Mucosa of rectum (tissue), 2 donors: ENCODE measurements at regions not wholly inside any gene's neighbourhood (a gene's known extent, or its start where the extent isn't known, plus 50 kb on each side); places are given as distances from the start of the nearest gene placed in this dataset.

Source experiments
- H3K27ac ChIP-seq, 2 donors: one replicate each; pipeline ENCODE4 v1.7.0; 2013; ENCODE audit warnings: inconsistent platforms in 2 of 2, low read depth in 2 of 2, low read length in 2 of 2
- H3K27me3 ChIP-seq, 2 donors: one replicate each; pipeline ENCODE4 v1.7.0; 2013; ENCODE audit warnings: low read length in 2 of 2; ENCODE audit not compliant: control insufficient read depth in 2 of 2, insufficient read depth in 2 of 2
- H3K36me3 ChIP-seq, 2 donors: one replicate each; pipeline ENCODE4 v1.7.0; 2013; ENCODE audit warnings: low read length in 2 of 2; ENCODE audit not compliant: control insufficient read depth in 2 of 2, insufficient read depth in 2 of 2
- H3K4me1 ChIP-seq, 2 donors: one replicate each; pipeline ENCODE4 v1.7.0; 2013; ENCODE audit warnings: low read length in 2 of 2, mild to moderate bottlenecking in 1 of 2; ENCODE audit not compliant: control insufficient read depth in 2 of 2, insufficient read depth in 2 of 2
- H3K4me3 ChIP-seq, 2 donors: one replicate each; pipeline ENCODE4 v1.7.0; 2013; ENCODE audit warnings: low read length in 2 of 2
- H3K9ac ChIP-seq, 2 donors: one replicate each; pipeline ENCODE4 v1.7.0; 2013; ENCODE audit warnings: low read length in 2 of 2, low read depth in 1 of 2, mild to moderate bottlenecking in 1 of 2
- H3K9me3 ChIP-seq, 2 donors: one replicate each; pipeline ENCODE4 v1.7.0; 2013; ENCODE audit warnings: low read length in 2 of 2; ENCODE audit not compliant: control insufficient read depth in 2 of 2
- donor health status: healthy.
- donor health status: Normal muscosa, but diverticular disease.

DNA sequence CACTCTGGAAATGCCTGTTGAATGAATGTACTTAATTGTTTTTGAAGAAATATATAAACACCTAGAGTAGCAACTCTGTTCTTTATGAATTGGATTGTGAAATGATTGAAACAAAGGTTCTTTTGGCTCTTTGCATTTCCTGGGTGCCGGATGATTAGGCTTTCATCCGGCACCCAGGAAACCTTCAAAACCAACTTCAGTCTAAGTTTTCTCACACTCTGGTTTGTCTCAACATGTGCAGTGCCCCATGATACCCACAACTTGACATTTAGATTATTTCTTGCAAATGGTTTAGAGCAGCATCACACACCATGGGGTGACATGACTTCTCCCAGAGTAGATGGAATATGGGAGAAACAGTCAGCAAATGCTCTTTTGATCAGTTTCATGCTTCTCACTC, 354.9 kb downstream of the BARHL2 start:
- Histone ChIP-seq H3K9me3 (no peaks in the 10 kb centered on the region), H3K4me3 (no peak overlapping the region)

DNA sequence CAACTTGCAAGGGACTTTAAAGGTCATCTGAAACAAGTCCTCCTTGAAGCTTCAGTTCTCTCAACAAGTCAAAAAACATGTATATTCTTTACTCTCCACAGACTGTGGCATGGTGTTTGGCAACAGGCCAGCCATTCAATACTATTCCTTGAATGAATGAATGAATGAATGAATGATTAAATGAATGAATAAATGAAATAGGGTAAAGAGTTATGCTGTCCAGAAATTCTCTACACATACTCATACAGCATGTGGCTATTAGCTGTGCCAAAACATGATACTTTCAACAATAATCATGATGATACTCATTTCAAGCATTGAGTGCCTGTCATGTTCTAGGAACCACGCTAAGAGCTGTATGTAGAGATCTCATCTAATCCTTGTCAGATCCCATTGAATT, 356.1 kb downstream of the BARHL2 start:
- Histone ChIP-seq H3K36me3 (no peaks in the 10 kb centered on the region), H3K4me1 (no peaks in the 10 kb centered on the region), H3K9ac (no peak overlapping the region), H3K4me3 (no peak overlapping the region), H3K27me3 (no peaks in the 10 kb centered on the region), H3K9me3 (no peaks in the 10 kb centered on the region), H3K27ac (no peak overlapping the region)

More for the DNA sequence above, 354.9 kb downstream of the BARHL2 start:
- Histone ChIP-seq H3K4me1 (no peaks in the 10 kb centered on the region), H3K9ac (no peak overlapping the region), H3K27ac (no peak overlapping the region), H3K27me3 (no peaks in the 10 kb centered on the region), H3K36me3 (no peaks in the 10 kb centered on the region)

DNA sequence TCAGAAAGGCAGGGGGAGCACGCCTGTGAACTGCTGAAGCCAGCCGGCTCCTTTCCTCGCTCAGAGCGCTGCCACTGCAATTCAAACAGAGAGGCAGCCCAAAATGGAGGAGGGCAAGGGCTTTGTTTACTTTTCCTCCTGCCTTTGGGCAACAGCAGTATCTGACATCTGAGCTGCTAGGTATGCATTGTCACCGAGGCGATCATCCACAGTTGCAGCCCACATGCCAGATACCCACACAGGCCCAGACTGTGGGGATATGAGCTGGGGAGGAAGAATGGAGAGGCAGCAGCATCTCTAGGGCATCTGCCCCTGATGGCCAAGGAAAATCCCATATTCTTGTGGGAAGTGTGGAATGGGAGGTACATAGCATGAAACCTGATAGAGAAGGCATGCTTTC, 357.1 kb downstream of the BARHL2 start:
- no peak overlapping the region for H3K27ac ChIP-seq
- no peaks in the 10 kb centered on the region for H3K36me3 ChIP-seq
- H3K4me1 ChIP-seq, result no peaks in the 10 kb centered on the region
- no peaks in the 10 kb centered on the region for H3K9me3 ChIP-seq
- H3K27me3 ChIP-seq, result no peaks in the 10 kb centered on the region
- H3K9ac ChIP-seq, result no peak overlapping the region
- no peak overlapping the region for H3K4me3 ChIP-seq

DNA sequence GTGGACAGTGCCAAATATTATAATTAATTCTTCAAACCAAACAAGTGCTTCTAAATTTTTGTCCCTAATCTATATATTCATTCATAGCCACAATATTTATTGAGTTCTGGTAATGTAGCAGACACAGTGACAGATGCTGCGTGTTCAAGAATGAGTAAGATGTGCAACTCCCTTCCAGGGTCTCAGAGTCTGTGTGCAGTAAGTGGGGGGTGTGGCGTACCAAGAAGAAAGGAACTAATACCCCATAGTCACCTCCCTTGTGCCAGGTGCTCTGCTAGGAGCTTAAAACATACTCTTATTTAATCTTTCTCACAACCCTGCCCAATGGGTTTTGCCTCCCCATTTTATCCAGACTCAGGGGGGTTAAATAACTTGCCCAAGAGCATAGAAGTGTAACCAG, 358.7 kb downstream of the BARHL2 start:
- Histone ChIP-seq H3K4me1 (no peaks in the 10 kb centered on the region), H3K9me3 (no peaks in the 10 kb centered on the region), H3K36me3 (no peaks in the 10 kb centered on the region), H3K27ac (no peak overlapping the region), H3K27me3 (no peaks in the 10 kb centered on the region), H3K4me3 (no peak overlapping the region), H3K9ac (no peak overlapping the region)

DNA sequence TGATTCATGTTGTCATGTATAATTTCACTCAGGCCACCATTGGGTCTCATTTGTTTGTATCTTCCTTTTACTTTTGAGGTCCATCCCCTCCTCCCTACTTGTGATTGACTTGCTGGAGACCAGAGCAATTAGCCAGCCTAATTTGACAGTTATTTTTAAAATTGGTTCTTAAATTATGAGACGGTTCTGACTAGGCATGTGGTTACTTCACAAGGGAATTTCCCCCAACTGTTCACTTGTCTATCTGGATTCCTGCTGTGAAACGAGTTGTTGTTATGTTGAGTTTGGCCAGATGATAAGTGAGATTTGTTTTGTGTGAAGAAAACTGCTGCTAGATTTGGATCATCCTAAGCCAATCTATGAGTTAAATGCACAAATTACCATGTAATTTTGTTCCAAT, 359.1 kb downstream of the BARHL2 start:
- no peaks in the 10 kb centered on the region for H3K27me3 ChIP-seq
- no peaks in the 10 kb centered on the region for H3K4me1 ChIP-seq
- no peak overlapping the region for H3K9ac ChIP-seq
- H3K4me3 ChIP-seq, result no peak overlapping the region
- H3K36me3 ChIP-seq, result no peaks in the 10 kb centered on the region
- no peaks in the 10 kb centered on the region for H3K9me3 ChIP-seq
- no peak overlapping the region for H3K27ac ChIP-seq

DNA sequence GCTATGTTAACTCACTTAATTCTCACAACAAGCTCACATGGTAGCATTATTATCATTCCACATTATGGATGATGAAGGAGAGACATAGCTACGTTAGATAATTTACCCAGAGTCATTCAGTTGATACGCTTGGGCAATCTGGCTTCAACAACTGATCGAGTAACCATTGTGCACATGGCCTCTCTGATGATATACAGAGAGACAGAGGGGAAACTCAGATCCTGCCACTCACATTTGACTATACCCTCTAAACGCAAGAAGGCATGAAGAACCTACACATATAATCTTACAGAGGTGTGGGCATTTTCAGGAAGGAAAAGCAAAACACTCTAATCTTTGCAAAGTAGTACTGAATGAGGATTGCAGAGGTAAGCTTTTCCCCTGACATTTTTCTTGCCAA, 360.1 kb downstream of the BARHL2 start:
- Histone ChIP-seq H3K36me3 (no peaks in the 10 kb centered on the region), H3K27me3 (no peaks in the 10 kb centered on the region), H3K4me1 (no peaks in the 10 kb centered on the region), H3K4me3 (no peak overlapping the region), H3K9ac (no peak overlapping the region), H3K9me3 (no peaks in the 10 kb centered on the region), H3K27ac (no peak overlapping the region)

DNA sequence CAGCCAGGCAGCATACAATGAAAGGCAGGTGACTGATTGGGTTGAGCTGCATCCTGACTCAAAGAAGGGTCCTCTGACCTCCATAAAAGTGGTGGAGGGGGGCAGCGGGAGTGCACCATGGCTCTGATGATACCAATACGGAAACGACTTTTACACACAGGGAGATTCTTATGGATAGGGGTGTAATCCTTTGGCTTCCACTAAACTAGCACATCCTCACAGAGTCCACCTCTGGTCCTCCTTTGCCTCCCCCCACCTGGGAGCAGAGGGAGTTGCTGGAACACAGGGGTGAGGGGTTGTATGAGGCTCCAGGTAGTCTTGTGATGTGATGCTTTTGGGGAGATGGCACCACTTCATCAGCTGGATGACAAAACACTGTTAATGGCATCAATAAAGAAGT, 361.0 kb downstream of the BARHL2 start:
- no peaks in the 10 kb centered on the region for H3K36me3 ChIP-seq
- H3K27ac ChIP-seq, result no peak overlapping the region
- H3K4me3 ChIP-seq, result no peak overlapping the region
- no peaks in the 10 kb centered on the region for H3K27me3 ChIP-seq
- no peaks in the 10 kb centered on the region for H3K4me1 ChIP-seq
- no peaks in the 10 kb centered on the region for H3K9me3 ChIP-seq
- no peak overlapping the region for H3K9ac ChIP-seq

DNA sequence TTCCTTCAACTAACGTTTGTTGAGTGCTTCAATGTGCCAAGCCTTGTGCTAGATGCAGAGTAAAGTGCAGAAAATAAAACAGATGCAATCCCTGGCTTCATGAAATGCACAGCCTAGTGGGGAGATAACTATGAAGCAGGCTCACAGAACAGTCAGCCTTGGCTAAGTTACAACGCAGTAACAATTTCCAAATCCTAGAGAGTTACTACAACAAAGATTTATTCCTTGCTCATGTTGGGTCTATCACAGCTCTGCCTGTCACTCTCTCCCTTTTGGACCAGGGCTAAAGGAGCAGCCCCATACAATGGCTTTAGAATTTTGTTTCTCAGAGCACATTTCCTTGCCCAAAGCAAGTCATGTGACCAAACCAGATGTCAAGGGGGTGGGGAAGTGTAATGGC, 359.8 kb downstream of the ZNF326 start:
- no peak overlapping the region for H3K4me3 ChIP-seq
- H3K9me3 ChIP-seq, result no peaks in the 10 kb centered on the region
- no peak overlapping the region for H3K27ac ChIP-seq
- H3K36me3 ChIP-seq, result no peaks in the 10 kb centered on the region
- H3K9ac ChIP-seq, result no peak overlapping the region
- H3K4me1 ChIP-seq, result no peaks in the 10 kb centered on the region
- H3K27me3 ChIP-seq, result no peaks in the 10 kb centered on the region

DNA sequence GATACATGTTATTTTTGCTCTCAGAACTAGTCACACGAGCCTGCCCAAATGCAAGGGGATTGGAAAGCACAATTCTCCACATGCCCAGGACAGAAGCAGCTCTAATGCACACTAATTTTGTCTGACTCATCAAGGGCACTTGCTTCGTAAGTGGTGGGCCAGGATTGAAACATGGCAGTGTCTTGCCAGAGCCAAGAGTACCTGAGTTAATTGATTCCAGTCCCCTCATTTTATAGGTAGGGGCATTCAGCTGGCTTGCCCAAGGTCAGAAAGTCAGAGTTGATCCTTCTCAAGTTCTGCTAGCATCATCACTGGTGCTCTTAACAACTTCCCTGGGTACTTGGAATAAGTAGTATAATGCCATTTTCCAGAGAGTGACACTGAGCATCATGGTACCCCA, 356.1 kb downstream of the ZNF326 start:
- H3K27me3 ChIP-seq, result no peaks in the 10 kb centered on the region

DNA sequence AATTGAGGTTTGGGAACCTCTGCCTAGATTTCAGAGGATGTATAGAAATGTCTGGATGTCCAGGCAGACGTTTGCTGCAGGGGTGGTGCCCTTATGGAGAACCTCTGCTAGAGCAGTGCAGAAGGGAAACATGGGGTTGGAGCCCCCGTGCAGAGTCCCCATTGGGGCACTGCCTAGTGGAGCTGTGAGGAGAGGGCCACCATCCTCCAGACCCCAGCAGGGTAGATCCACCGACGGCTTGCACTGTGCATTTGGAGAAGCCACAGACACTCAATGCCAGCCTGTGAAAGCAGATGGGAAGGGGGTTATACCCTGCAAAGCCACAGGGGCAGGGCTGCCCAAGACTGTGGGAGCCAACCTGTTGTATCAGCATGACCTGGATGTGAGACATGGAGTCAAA, 354.6 kb downstream of the ZNF326 start:
- no peak overlapping the region for H3K27ac ChIP-seq
- no peaks in the 10 kb centered on the region for H3K9me3 ChIP-seq
- H3K4me3 ChIP-seq, result no peak overlapping the region
- H3K4me1 ChIP-seq, result no peaks in the 10 kb centered on the region
- no peaks in the 10 kb centered on the region for H3K36me3 ChIP-seq
- H3K27me3 ChIP-seq, result no peaks in the 10 kb centered on the region
- no peak overlapping the region for H3K9ac ChIP-seq

More for the DNA sequence above, 356.1 kb downstream of the ZNF326 start:
- Histone ChIP-seq H3K27ac (no peak overlapping the region), H3K4me1 (no peaks in the 10 kb centered on the region), H3K9ac (no peak overlapping the region), H3K4me3 (no peak overlapping the region), H3K9me3 (no peaks in the 10 kb centered on the region), H3K36me3 (no peaks in the 10 kb centered on the region)

DNA sequence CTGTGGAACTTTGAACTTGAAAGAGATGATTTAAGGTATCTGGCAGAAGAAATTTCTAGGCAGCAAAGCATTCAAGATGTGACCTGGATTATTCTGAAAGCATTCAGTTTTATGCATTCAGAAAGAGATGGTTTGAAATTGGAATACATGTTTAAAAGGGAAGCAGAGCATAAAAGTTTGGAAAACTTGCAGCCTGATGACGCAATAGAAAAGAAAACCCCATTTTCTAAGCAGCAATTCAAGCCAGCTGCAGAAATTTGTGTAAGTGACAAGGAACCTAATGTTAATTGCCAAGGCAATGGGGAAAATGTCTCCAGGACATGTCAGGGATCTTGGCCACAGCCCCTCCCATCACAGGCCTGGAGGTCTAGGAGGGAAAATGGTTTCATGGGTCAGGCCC, 354.0 kb downstream of the ZNF326 start:
- Histone ChIP-seq H3K4me1 (no peaks in the 10 kb centered on the region), H3K4me3 (no peak overlapping the region), H3K27me3 (no peaks in the 10 kb centered on the region), H3K9ac (no peak overlapping the region), H3K9me3 (no peaks in the 10 kb centered on the region), H3K27ac (no peak overlapping the region), H3K36me3 (no peaks in the 10 kb centered on the region)
